ENCODE measurements at regions not wholly inside any gene's neighbourhood (a gene's known extent, or its start where the extent isn't known, plus 50 kb on each side); places are given as distances from the start of the nearest gene placed in this dataset.

DNA sequence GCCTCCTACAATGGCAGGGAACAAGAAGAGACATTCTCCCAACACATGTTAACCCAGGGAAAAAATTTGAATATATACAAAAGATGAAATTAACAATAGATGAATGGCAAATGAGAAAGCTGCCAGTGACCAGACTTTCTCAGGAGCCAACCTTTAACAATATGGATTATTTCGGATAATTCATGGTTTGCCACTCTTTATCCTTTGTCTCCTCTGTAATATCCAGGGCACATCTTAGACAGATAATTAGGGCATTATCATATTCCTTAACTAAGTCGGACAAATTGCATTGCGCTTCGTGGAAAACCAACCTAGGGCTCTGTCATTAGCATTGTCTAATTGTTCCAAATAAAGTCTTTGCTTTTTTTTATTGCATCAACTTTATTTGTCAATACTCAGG lies 97.3 kb downstream of the CDCA7 start:
- no peak overlapping the region for H4K91ac ChIP-seq (replicated peaks; ENCODE audit: insufficient read length, low read length)
- 95% methylated on average over 4 of the region's 4 CpGs; no CpG with 5 or more reads in 1 of the 2 experiments for WGBS, 2 experiments (ENCODE audit: extremely low coverage in 1 of 2, insufficient coverage in 1 of 2, insufficient read length in 1 of 2, insufficient replicate concordance in 2 of 2, low coverage in 1 of 2, low lambda C conversion rate in 2 of 2, missing lambda C conversion rate in 1 of 2)
- no peaks in the 10 kb centered on the region for H3K9me3 ChIP-seq (ENCODE audit: insufficient read depth in 2 of 2, low read depth in 1 of 2, low read length in 1 of 2)
- H3K14ac ChIP-seq (ENCODE audit: insufficient read length): no peak overlapping the region
- DNase-seq (ENCODE audit: low read depth in 1 of 2, low spot score in 2 of 2): no peak
- H3K36me3 ChIP-seq (ENCODE audit: control insufficient read depth in 2 of 4, insufficient read depth in 4 of 4, low read length in 3 of 4): no peaks in the 10 kb centered on the region
- no peaks in the 10 kb centered on the region for H4K20me1 ChIP-seq (replicated peaks in 1 of 2; ENCODE audit: control insufficient read depth in 1 of 2, insufficient read depth in 2 of 2, low read length in 2 of 2)
- H3K27ac ChIP-seq (ENCODE audit: low read depth, low read length): no peak overlapping the region
- no peak overlapping the region for H3K56ac ChIP-seq (replicated peaks; ENCODE audit: insufficient read length, low read depth, low read length)
- no peak overlapping the region for H2BK20ac ChIP-seq (ENCODE audit: low read length)
- no peak overlapping the region for H3K23ac ChIP-seq (ENCODE audit: insufficient read length)
- no peak overlapping the region for H4K5ac ChIP-seq (ENCODE audit: insufficient read length, low read depth, low read length)
- H2BK12ac ChIP-seq (ENCODE audit: low read depth, low read length): no peak overlapping the region
- FAIRE-seq: no peak
- no peak overlapping the region for H3K18ac ChIP-seq (ENCODE audit: extremely low read depth, low read length)
- no peaks in the 10 kb centered on the region for H3K23me2 ChIP-seq (ENCODE audit: low read depth, low read length)
- H3K27me3 ChIP-seq (replicated peaks in 1 of 4; ENCODE audit: control insufficient read depth in 3 of 4, extremely low read depth in 1 of 4, insufficient read depth in 3 of 4, low read length in 3 of 4): no peaks in the 10 kb centered on the region
- POLR2A ChIA-PET (ENCODE audit: partially characterized antibody): no interaction called here
- H2AK5ac ChIP-seq (ENCODE audit: low read depth, low read length): no peak overlapping the region
- H2AFZ ChIP-seq (ENCODE audit: low read length): no peak overlapping the region
- no peaks in the 10 kb centered on the region for H3K79me1 ChIP-seq (ENCODE audit: low read depth, low read length)
- no peak overlapping the region for H3K9ac ChIP-seq (replicated peaks in 1 of 4; ENCODE audit: extremely low read depth in 1 of 4, low read depth in 3 of 4, low read length in 3 of 4)
- CTCF ChIA-PET (ENCODE audit: partially characterized antibody): interaction anchor here (1.3 to 5.1 kb wide), 6 partner anchors 9 to 109 kb away, joined by 3 to 61 read pairs (median 4); no protein-coding TSS in a partner anchor
- H3K4me2 ChIP-seq (ENCODE audit: insufficient read depth in 1 of 2, low read depth in 2 of 2, low read length in 2 of 2): no peak overlapping the region
- H2BK5ac ChIP-seq (ENCODE audit: low read depth, low read length): no peak overlapping the region
- H3K4me3 ChIP-seq (ENCODE audit: extremely low read depth in 1 of 4, insufficient read depth in 2 of 4, low read depth in 3 of 4, low read length in 4 of 4): no peak overlapping the region
- no peak overlapping the region for H2BK15ac ChIP-seq (ENCODE audit: low read length)
- no peak overlapping the region for H3K4ac ChIP-seq (replicated peaks; ENCODE audit: insufficient read length, low read depth, low read length)
- H4K8ac ChIP-seq (ENCODE audit: extremely low read depth, insufficient read depth, low read length): no peak overlapping the region
- H2BK120ac ChIP-seq (replicated peaks; ENCODE audit: low read depth, low read length): no peak overlapping the region
- H3K79me2 ChIP-seq (ENCODE audit: control insufficient read depth in 1 of 2, insufficient read depth in 2 of 2, low read length in 2 of 2): no peaks in the 10 kb centered on the region
- H3K4me1 ChIP-seq (replicated peaks in 1 of 4; ENCODE audit: control insufficient read depth in 3 of 4, insufficient read depth in 4 of 4, low read length in 3 of 4): peaks cover 0 to under 1% (median 0%) of the 10 kb centered on the region in 4 experiments; a peak in 2 of 7 replicates
- TF ChIP-seq, protein P1, sequence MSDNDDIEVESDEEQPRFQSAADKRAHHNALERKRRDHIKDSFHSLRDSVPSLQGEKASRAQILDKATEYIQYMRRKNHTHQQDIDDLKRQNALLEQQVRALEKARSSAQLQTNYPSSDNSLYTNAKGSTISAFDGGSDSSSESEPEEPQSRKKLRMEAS (IDR thresholded peaks at IDR 0.05): no peak
